ENCODE measurements at regions not wholly inside any gene's neighbourhood (a gene's known extent, or its start where the extent isn't known, plus 50 kb on each side); places are given as distances from the start of the nearest gene placed in this dataset.

DNA sequence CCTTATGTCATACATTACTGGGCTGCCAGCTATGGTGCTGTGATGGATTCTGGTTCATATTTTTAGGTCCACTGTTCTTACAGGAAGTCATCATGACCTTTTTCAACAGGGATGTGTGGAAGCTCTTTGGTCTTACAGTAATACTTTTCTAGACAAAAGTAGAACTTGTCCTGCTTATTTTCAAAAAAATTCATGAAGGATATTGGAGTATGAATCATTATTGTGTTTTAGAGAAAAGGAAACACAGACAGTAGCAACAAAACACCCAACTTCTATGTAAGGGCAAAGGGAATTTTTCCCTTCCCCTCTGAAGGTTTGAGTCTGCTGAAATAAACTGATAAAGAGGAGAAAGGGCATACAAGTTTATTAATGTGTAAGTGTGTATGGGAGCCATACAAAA is 54.7 kb upstream of the FAM9C start:
- no peak for DNase-seq

DNA sequence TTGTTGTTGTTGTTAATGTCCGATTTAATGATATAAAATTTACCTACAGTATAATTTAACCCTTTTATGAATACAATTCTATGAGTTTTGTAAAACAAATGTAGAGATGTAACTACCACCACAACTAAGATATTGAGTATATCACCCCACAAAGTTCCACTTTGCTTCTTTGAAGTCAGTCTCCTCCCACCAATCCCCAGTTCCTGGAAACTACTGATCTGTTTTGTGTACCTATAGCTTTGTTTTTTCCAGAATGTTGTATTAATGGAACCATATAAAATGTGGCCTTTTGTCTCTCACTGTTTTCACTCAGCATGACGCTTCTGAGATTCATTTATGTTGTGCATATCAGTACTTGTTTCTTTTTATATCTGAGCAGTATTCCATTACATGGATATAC is 52.3 kb upstream of the FAM9C start:
- no peak for DNase-seq

DNA sequence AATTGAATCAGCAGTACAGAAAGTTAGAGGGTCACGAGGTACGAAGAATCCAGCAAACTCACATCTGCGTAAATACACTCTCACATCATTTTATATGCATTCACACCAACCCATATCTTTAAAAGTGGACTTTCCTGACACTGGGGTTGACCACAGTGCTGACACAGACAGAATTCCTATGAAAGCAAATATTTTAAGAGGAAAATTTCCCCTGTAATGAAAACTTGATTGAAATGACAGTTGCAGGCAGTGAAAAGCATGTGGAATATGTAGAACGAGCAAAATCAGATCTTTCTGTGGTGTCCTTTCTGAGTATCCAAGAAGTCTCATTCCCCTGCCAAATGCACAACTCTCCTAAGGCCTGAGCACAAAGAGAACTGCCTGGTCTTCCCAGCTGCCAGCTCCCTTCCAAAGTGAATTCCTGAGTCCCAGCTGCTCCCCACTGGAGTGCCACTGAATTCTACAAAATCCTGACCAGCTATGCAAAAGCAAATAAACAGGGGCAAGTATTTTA is 50.5 kb upstream of the FAM9C start:
- no peak for DNase-seq

DNA sequence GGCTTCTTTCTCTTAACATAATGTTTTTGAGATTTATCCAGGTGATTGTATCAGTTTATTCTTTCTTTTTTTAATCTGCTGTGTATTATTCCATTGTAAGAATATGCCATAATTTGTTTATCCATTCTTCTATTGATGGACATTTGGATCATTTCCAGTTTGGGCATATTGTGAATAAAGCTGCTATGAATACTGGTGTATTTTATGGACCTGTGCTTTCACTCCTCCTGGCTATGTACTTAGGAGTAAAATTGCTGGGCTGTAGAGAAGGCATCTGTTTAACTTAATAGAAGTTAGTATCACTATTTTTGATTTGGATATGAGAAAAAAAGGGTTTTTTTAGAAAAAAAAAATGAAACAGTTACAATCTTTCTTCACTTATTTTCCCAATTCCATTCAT is 50.0 kb upstream of the FAM9C start:
- no peak for DNase-seq

Data from central memory CD4-positive, alpha-beta T cell (primary cell).